ENCODE measurements at regions not wholly inside any gene's neighbourhood (a gene's known extent, or its start where the extent isn't known, plus 50 kb on each side); places are given as distances from the start of the nearest gene placed in this dataset.

DNA sequence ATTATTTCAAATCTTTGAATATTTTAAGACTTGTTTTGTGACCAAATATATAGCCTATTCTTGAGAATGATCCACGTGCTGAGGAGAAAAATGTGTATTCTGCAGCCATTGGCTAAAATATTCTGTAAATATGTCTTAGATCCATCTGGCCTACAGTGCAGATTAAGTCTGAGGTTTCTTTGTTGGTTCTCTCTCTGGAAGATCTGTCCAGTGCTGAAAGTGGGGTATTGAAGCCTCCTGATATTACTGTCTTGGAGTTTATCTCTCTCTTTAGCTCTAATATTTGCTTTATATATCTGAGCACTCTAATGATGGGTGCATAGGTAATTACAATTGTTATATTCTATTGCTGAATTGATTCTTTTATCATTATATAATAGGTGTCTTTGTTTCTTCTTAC is 617.4 kb upstream of the LRFN5 start:
- peaks cover 20% of the 10 kb centered on the region for H3K9me3 Mint-ChIP-seq (ENCODE audit: low read depth)
- DNase-seq (ENCODE audit: low spot score, unreplicated experiment): no peak
- no peaks in the 10 kb centered on the region for H3K27me3 Mint-ChIP-seq
- no peaks in the 10 kb centered on the region for H3K4me1 Mint-ChIP-seq (ENCODE audit: low read depth)
- no peak overlapping the region for H3K27ac Mint-ChIP-seq
- TF ChIP-seq, protein P1, sequence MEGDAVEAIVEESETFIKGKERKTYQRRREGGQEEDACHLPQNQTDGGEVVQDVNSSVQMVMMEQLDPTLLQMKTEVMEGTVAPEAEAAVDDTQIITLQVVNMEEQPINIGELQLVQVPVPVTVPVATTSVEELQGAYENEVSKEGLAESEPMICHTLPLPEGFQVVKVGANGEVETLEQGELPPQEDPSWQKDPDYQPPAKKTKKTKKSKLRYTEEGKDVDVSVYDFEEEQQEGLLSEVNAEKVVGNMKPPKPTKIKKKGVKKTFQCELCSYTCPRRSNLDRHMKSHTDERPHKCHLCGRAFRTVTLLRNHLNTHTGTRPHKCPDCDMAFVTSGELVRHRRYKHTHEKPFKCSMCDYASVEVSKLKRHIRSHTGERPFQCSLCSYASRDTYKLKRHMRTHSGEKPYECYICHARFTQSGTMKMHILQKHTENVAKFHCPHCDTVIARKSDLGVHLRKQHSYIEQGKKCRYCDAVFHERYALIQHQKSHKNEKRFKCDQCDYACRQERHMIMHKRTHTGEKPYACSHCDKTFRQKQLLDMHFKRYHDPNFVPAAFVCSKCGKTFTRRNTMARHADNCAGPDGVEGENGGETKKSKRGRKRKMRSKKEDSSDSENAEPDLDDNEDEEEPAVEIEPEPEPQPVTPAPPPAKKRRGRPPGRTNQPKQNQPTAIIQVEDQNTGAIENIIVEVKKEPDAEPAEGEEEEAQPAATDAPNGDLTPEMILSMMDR (IDR thresholded peaks at IDR 0.05; ENCODE audit: unreplicated experiment): no peak
- no peak overlapping the region for H3K4me3 Mint-ChIP-seq (ENCODE audit: low read depth)
- H3K36me3 Mint-ChIP-seq (ENCODE audit: insufficient read depth): peaks cover 21% of the 10 kb centered on the region

GRCh38 chr14:40987481-40987880 is 619.2 kb upstream of the LRFN5 start:
- no peak for DNase-seq (ENCODE audit: low spot score, unreplicated experiment)
- no peaks in the 10 kb centered on the region for H3K4me1 Mint-ChIP-seq (ENCODE audit: low read depth)
- H3K9me3 Mint-ChIP-seq (ENCODE audit: low read depth): peaks cover 17% of the 10 kb centered on the region
- TF ChIP-seq, protein P1 (IDR thresholded peaks at IDR 0.05; ENCODE audit: unreplicated experiment): no peak
- H3K4me3 Mint-ChIP-seq (ENCODE audit: low read depth): no peak overlapping the region
- no peak overlapping the region for H3K27ac Mint-ChIP-seq
- peaks cover 15% of the 10 kb centered on the region for H3K36me3 Mint-ChIP-seq (ENCODE audit: insufficient read depth)
- no peaks in the 10 kb centered on the region for H3K27me3 Mint-ChIP-seq

DNA sequence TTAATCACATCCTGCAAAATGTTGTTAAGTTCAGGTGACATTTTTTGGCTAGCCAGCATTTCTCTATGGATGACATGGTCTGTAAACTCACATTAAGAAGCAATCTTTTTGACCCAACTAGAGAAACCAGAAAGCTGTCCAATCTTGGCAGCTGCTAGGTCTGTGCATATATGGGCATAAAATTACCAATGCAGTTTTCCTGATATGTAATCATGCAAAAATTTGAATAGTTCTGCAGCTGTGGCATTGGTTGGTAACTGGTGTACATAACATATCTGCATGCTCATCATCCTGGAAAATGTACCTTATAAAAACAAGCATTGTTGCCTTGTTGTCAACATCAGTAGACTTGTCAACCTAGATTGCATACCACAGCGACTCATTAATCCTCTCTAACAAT is 620.0 kb upstream of the LRFN5 start:
- Mint-ChIP-seq H3K27me3 (no peaks in the 10 kb centered on the region), H3K36me3 (ENCODE audit: insufficient read depth) (peaks cover 8% of the 10 kb centered on the region), H3K9me3 (ENCODE audit: low read depth) (peaks cover 9% of the 10 kb centered on the region), H3K27ac (no peak overlapping the region), H3K4me1 (ENCODE audit: low read depth) (no peaks in the 10 kb centered on the region), H3K4me3 (ENCODE audit: low read depth) (no peak overlapping the region)
- DNase-seq (ENCODE audit: low spot score, unreplicated experiment): no peak
- TF ChIP-seq, protein P1 (IDR thresholded peaks at IDR 0.05; ENCODE audit: unreplicated experiment): no peak

- DNase-seq (ENCODE audit: low spot score, unreplicated experiment): no peak
- H3K27me3 Mint-ChIP-seq: no peaks in the 10 kb centered on the region
- no peak overlapping the region for H3K27ac Mint-ChIP-seq
- peaks cover 6% of the 10 kb centered on the region for H3K9me3 Mint-ChIP-seq (ENCODE audit: low read depth)
- no peaks in the 10 kb centered on the region for H3K4me1 Mint-ChIP-seq (ENCODE audit: low read depth)
- TF ChIP-seq, protein P1 (IDR thresholded peaks at IDR 0.05; ENCODE audit: unreplicated experiment): no peak
- no peak overlapping the region for H3K4me3 Mint-ChIP-seq (ENCODE audit: low read depth)
- H3K36me3 Mint-ChIP-seq (ENCODE audit: insufficient read depth): peaks cover 3% of the 10 kb centered on the region
These were observed 621.1 kb upstream of the LRFN5 start for GRCh38 chr14:40985584-40985983.

GRCh38 chr14:40983604-40984003 is 623.1 kb upstream of the LRFN5 start:
- DNase-seq (ENCODE audit: low spot score, unreplicated experiment): no peak
- Mint-ChIP-seq H3K27me3 (no peaks in the 10 kb centered on the region), H3K4me1 (ENCODE audit: low read depth) (no peaks in the 10 kb centered on the region), H3K27ac (no peak overlapping the region), H3K9me3 (ENCODE audit: low read depth) (no peaks in the 10 kb centered on the region), H3K36me3 (ENCODE audit: insufficient read depth) (peaks cover 2% of the 10 kb centered on the region), H3K4me3 (ENCODE audit: low read depth) (no peak overlapping the region)
- TF ChIP-seq, protein P1 (IDR thresholded peaks at IDR 0.05; ENCODE audit: unreplicated experiment): no peak

Data from progenitor cell of endocrine pancreas (in vitro differentiated cells).